Spleen (tissue), 11 donors: ENCODE measurements at regions not wholly inside any gene's neighbourhood (a gene's known extent, or its start where the extent isn't known, plus 50 kb on each side); places are given as distances from the start of the nearest gene placed in this dataset.

Experiments
- DNase-seq: peaks from one replicate; pipeline ENCODE4 v3.0.0-alpha.2; 2020
- H3K27ac ChIP-seq, 8 donors: fragments of 200-600 bp; sonication (generic) in 7 of 8; 1 replicate in 4 of 8; 2 replicates in 4 of 8; pipeline versions ENCODE4 v1.5.0 to v1.8.0; 2016 to 2021; ENCODE audit warnings: inconsistent platforms in 4 of 8, mild to moderate bottlenecking in 4 of 8, moderate library complexity in 1 of 8
- H3K27me3 ChIP-seq, 7 donors: fragments of 200-600 bp; sonication (generic) in 6 of 7; replicated peaks in 1 of 7; 1 replicate in 4 of 7; 2 replicates in 3 of 7; pipeline versions ENCODE4 v1.5.0 to v1.8.0; 2016 to 2021; ENCODE audit warnings: inconsistent platforms in 3 of 7, mild to moderate bottlenecking in 1 of 7
- H3K36me3 ChIP-seq, 6 donors: fragments of 200-600 bp; sonication (generic) in 5 of 6; 1 replicate in 4 of 6; 2 replicates in 2 of 6; pipeline versions ENCODE4 v1.5.0 to v1.8.0; 2016 to 2021; ENCODE audit warnings: inconsistent platforms in 2 of 6
- H3K4me1 ChIP-seq, 6 donors: fragments of 200-600 bp; sonication (generic) in 5 of 6; 1 replicate in 3 of 6; 2 replicates in 3 of 6; pipeline versions ENCODE4 v1.5.0 to v1.8.0; 2016 to 2021; ENCODE audit warnings: inconsistent platforms in 3 of 6
- H3K4me3 ChIP-seq, 8 donors: fragments of 200-600 bp; sonication (generic) in 7 of 8; 1 replicate in 4 of 8; 2 replicates in 4 of 8; pipeline versions ENCODE4 v1.5.0 to v1.8.0; 2016 to 2021; ENCODE audit warnings: inconsistent platforms in 4 of 8, mild to moderate bottlenecking in 4 of 8, moderate library complexity in 2 of 8
- H3K9me3 ChIP-seq, 8 donors: fragments of 200-600 bp; sonication (generic) in 7 of 8; 1 replicate in 4 of 8; 2 replicates in 4 of 8; pipeline versions ENCODE4 v1.5.0 to v1.8.0; 2016 to 2021; ENCODE audit warnings: inconsistent platforms in 4 of 8
- CTCF ChIP-seq, 11 experiments: fragments of 200-600 bp in 7 of 11; fragments of 450-650 bp in 4 of 11; sonication (generic) in 4 of 11; IDR thresholded peaks in 8 of 11; conservative IDR thresholded peaks in 3 of 11; 1 replicate in 7 of 11; 2 replicates in 4 of 11; pipeline versions ENCODE4 v1.4.0 to v1.8.0; 2016 to 2021; ENCODE audit warnings: antibody characterized with exemption in 11 of 11, inconsistent platforms in 4 of 11, mild to moderate bottlenecking in 1 of 11
- POLR2A ChIP-seq, 3 donors: fragments of 450-650 bp; IDR thresholded peaks; one replicate each; pipeline ENCODE4 v1.5.1; 2017; ENCODE audit warnings: antibody characterized with exemption in 3 of 3, mild to moderate bottlenecking in 1 of 3
- POLR2AphosphoS5 ChIP-seq, 3 donors: sonication (generic); formaldehyde crosslinking; IDR thresholded peaks; one replicate each; pipeline ENCODE4 v1.5.1; 2017; ENCODE audit warnings: antibody characterized with exemption in 3 of 3
- WGBS, 5 donors: extraction: QIAGEN DNeasy Blood & Tissue Kit in 3 of 5; methylation state at CpG; one replicate each; pipeline versions ENCODE4 v1.1.5 to v1.1.7; 2013 to 2018; 5-methylcytosine and 5-hydroxymethylcytosine counted together
- intact Hi-C: fragments of 100-400 bp; cut with DNase I; formaldehyde crosslinking; loops from one replicate; pipeline ENCODE4 v1.15.0; 2023; ENCODE audit warnings: low total_unique reads
- donor health status: healthy with polysubstance abuse.
- donor health status: DM: no; HTN: no; CAD: no; lungs with moderate emphysema.
- donor health status: DM: no; HTN: no; CAD: no.
- donor health status: Bipolar disorder and iron deficiency.
- donor health status: healthy.
- donor health status: DM: no; HTN: no; CAD: no.
- donor health status: DM: yes; HTN: yes; CAD: no.

GRCh38 chr11:107198490-107199007 is 180.3 kb upstream of the GUCY1A2 start:
- WGBS, 5 donors = 66 to 80% (median 74%) methylated on average over 1 of the region's 1 CpG
- intact Hi-C loops = no loop called here
- H3K27me3 ChIP-seq = no peaks in the 10 kb centered on the region
- TF ChIP-seq CTCF (IDR thresholded peaks at IDR 0.05 in 8 of 11, conservative IDR thresholded peaks at IDR 0.05 in 3 of 11) (no peak), POLR2AphosphoS5 (IDR thresholded peaks at IDR 0.05) (no peak), POLR2A (IDR thresholded peaks at IDR 0.05) (no peak)
- no peak overlapping the region for H3K27ac ChIP-seq
- H3K4me3 ChIP-seq = no peak overlapping the region
- no peaks in the 10 kb centered on the region for H3K4me1 ChIP-seq
- H3K9me3 ChIP-seq = peaks cover 0 to 18% (median 9%) of the 10 kb centered on the region in 8 donors
- H3K36me3 ChIP-seq = no peaks in the 10 kb centered on the region
- no peak for DNase-seq

GRCh38 chr11:107197932-107198331 is 179.7 kb upstream of the GUCY1A2 start:
- no peak overlapping the region for H3K4me3 ChIP-seq
- no peaks in the 10 kb centered on the region for H3K27me3 ChIP-seq
- H3K27ac ChIP-seq = no peak overlapping the region
- no peaks in the 10 kb centered on the region for H3K4me1 ChIP-seq
- 65 to 82% (median 72%) methylated on average over 2 of the region's 2 CpGs for WGBS, 5 donors
- peaks cover 0 to 24% (median 15%) of the 10 kb centered on the region in 8 donors for H3K9me3 ChIP-seq
- DNase-seq = no peak
- intact Hi-C loops = no loop called here
- H3K36me3 ChIP-seq = no peaks in the 10 kb centered on the region
- TF ChIP-seq POLR2A (IDR thresholded peaks at IDR 0.05) (no peak), POLR2AphosphoS5 (IDR thresholded peaks at IDR 0.05) (no peak), CTCF (IDR thresholded peaks at IDR 0.05 in 8 of 11, conservative IDR thresholded peaks at IDR 0.05 in 3 of 11) (no peak)

- Histone ChIP-seq H3K36me3 (no peaks in the 10 kb centered on the region), H3K4me3 (no peak overlapping the region), H3K27ac (no peak overlapping the region), H3K9me3 (peaks cover 0 to 36% (median 24%) of the 10 kb centered on the region in 8 donors), H3K4me1 (no peaks in the 10 kb centered on the region), H3K27me3 (no peaks in the 10 kb centered on the region)
- intact Hi-C loops = no loop called here
- TF ChIP-seq POLR2AphosphoS5 (IDR thresholded peaks at IDR 0.05) = no peak
- no peak for TF ChIP-seq CTCF (IDR thresholded peaks at IDR 0.05 in 8 of 11, conservative IDR thresholded peaks at IDR 0.05 in 3 of 11)
- no peak for TF ChIP-seq POLR2A (IDR thresholded peaks at IDR 0.05)
- 56 to 92% (median 84%) methylated on average over 1 of the region's 1 CpG for WGBS, 5 donors
- DNase-seq = no peak
Measured at GRCh38 chr11:107196732-107197131, 178.5 kb upstream of the GUCY1A2 start.

GRCh38 chr11:107184986-107185385 is 166.7 kb upstream of the GUCY1A2 start:
- no peaks in the 10 kb centered on the region for H3K36me3 ChIP-seq
- no peaks in the 10 kb centered on the region for H3K27me3 ChIP-seq
- H3K4me1 ChIP-seq = no peaks in the 10 kb centered on the region
- no peak overlapping the region for H3K4me3 ChIP-seq
- TF ChIP-seq POLR2AphosphoS5 (IDR thresholded peaks at IDR 0.05) (no peak), POLR2A (IDR thresholded peaks at IDR 0.05) (no peak), CTCF (IDR thresholded peaks at IDR 0.05 in 8 of 11, conservative IDR thresholded peaks at IDR 0.05 in 3 of 11) (no peak)
- H3K27ac ChIP-seq = no peak overlapping the region
- peaks cover 0 to 3% (median 0%) of the 10 kb centered on the region in 8 donors for H3K9me3 ChIP-seq
- no peak for DNase-seq
- intact Hi-C loops = no loop called here
